Mesenchymal stem cell (in vitro differentiated cells and primary cell): ENCODE measurements at regions not wholly inside any gene's neighbourhood (a gene's known extent, or its start where the extent isn't known, plus 50 kb on each side); places are given as distances from the start of the nearest gene placed in this dataset.

Experiments used
- DNase-seq: peaks from one replicate; pipeline ENCODE4 v3.0.0-alpha.2; 2013
- H2AFZ ChIP-seq: one replicate; pipeline ENCODE4 v1.6.1; 2013; ENCODE audit warnings: low read depth, mild to moderate bottlenecking, control low read depth, inconsistent platforms, low read length, moderate library complexity
- H2AK5ac ChIP-seq: 2 replicates; pipeline ENCODE4 v1.6.1; 2013; ENCODE audit warnings: low read length, moderate library complexity, mild to moderate bottlenecking, inconsistent platforms; ENCODE audit not compliant: severe bottlenecking
- H2BK120ac ChIP-seq: one replicate; pipeline ENCODE4 v1.6.1; 2013; ENCODE audit warnings: low read depth, mild to moderate bottlenecking, inconsistent platforms, low read length, moderate library complexity
- H2BK12ac ChIP-seq, 2 experiments: one replicate each; pipeline ENCODE4 v1.6.1; 2013; ENCODE audit warnings: inconsistent platforms in 2 of 2, low read length in 2 of 2, mild to moderate bottlenecking in 2 of 2, moderate library complexity in 2 of 2, control low read depth in 1 of 2
- H2BK15ac ChIP-seq: one replicate; pipeline ENCODE4 v1.6.1; 2013; ENCODE audit warnings: mild to moderate bottlenecking, low read depth, inconsistent platforms; ENCODE audit not compliant: poor library complexity, severe bottlenecking
- H2BK5ac ChIP-seq: 2 replicates; pipeline ENCODE4 v1.6.1; 2013; ENCODE audit warnings: low read depth, mild to moderate bottlenecking, low read length, control low read depth, inconsistent platforms; ENCODE audit not compliant: poor library complexity, severe bottlenecking
- H3K14ac ChIP-seq, 2 experiments: one replicate each; pipeline ENCODE4 v1.6.1; 2013; ENCODE audit warnings: inconsistent platforms in 2 of 2, low read length in 2 of 2, control low read depth in 1 of 2, mild to moderate bottlenecking in 1 of 2, moderate library complexity in 1 of 2
- H3K18ac ChIP-seq, 2 experiments: one replicate each; pipeline ENCODE4 v1.6.1; 2013; ENCODE audit warnings: inconsistent platforms in 2 of 2, low read length in 2 of 2, control low read depth in 1 of 2, low read depth in 1 of 2, mild to moderate bottlenecking in 1 of 2
- H3K23ac ChIP-seq, 2 experiments: one replicate each; pipeline ENCODE4 v1.6.1; 2013; ENCODE audit warnings: inconsistent platforms in 2 of 2, low read length in 2 of 2, mild to moderate bottlenecking in 2 of 2, moderate library complexity in 2 of 2, control low read depth in 1 of 2
- H3K27ac ChIP-seq: 2 replicates; pipeline ENCODE4 v1.5.1; 2013; ENCODE audit warnings: mild to moderate bottlenecking, moderate library complexity, low read length, control low read depth, inconsistent platforms; ENCODE audit not compliant: poor library complexity, severe bottlenecking
- H3K27me3 ChIP-seq, 2 experiments: 2 replicates each; pipeline versions ENCODE4 v1.6.1 to v1.7.0; 2013; ENCODE audit warnings: low read length in 2 of 2, mild to moderate bottlenecking in 2 of 2, moderate library complexity in 2 of 2, control low read depth in 1 of 2, inconsistent platforms in 1 of 2; ENCODE audit not compliant: control insufficient read depth in 1 of 2, insufficient read depth in 1 of 2
- H3K36me3 ChIP-seq, 2 experiments: 2 replicates each; pipeline versions ENCODE4 v1.6.1 to v1.7.0; 2013; ENCODE audit warnings: low read length in 2 of 2, control low read depth in 1 of 2, inconsistent platforms in 1 of 2, low read depth in 1 of 2, mild to moderate bottlenecking in 1 of 2; ENCODE audit not compliant: insufficient read depth in 2 of 2, control insufficient read depth in 1 of 2
- H3K4ac ChIP-seq, 2 experiments: one replicate each; pipeline ENCODE4 v1.6.1; 2013; ENCODE audit warnings: inconsistent platforms in 2 of 2, low read length in 2 of 2, mild to moderate bottlenecking in 2 of 2, moderate library complexity in 2 of 2, control low read depth in 1 of 2, low read depth in 1 of 2
- H3K4me1 ChIP-seq: 2 replicates; pipeline ENCODE4 v1.6.1; 2013; ENCODE audit warnings: low read depth, low read length, control low read depth; ENCODE audit not compliant: control insufficient read depth, insufficient read depth
- H3K4me2 ChIP-seq: 2 replicates; pipeline ENCODE4 v1.6.1; 2013; ENCODE audit warnings: low read length, mild to moderate bottlenecking, inconsistent platforms; ENCODE audit not compliant: poor library complexity, severe bottlenecking
- H3K4me3 ChIP-seq, 2 experiments: 2 replicates each; pipeline versions ENCODE4 v1.5.1 to v1.7.0; 2013; ENCODE audit warnings: low read length in 2 of 2, mild to moderate bottlenecking in 2 of 2, control low read depth in 1 of 2, low read depth in 1 of 2; ENCODE audit not compliant: insufficient read depth in 1 of 2
- H3K79me1 ChIP-seq: replicated peaks from 2 replicates; pipeline ENCODE4 v1.6.1; 2013; ENCODE audit warnings: mild to moderate bottlenecking, control low read depth, low read length, inconsistent platforms; ENCODE audit not compliant: poor library complexity, severe bottlenecking
- H3K9ac ChIP-seq: 2 replicates; pipeline ENCODE4 v1.7.0; 2013; ENCODE audit warnings: mild to moderate bottlenecking, low read length, moderate library complexity
- H3K9me3 ChIP-seq: 2 replicates; pipeline ENCODE4 v1.7.0; 2013; ENCODE audit warnings: mild to moderate bottlenecking, low read length; ENCODE audit not compliant: control insufficient read depth
- H4K8ac ChIP-seq: one replicate; pipeline ENCODE4 v1.6.1; 2013; ENCODE audit warnings: inconsistent platforms, mild to moderate bottlenecking, low read length, moderate library complexity
- H4K91ac ChIP-seq: one replicate; pipeline ENCODE4 v1.6.1; 2013; ENCODE audit warnings: mild to moderate bottlenecking, low read length, inconsistent platforms
- WGBS: methylation state at CpG from one replicate; pipeline ENCODE4 v1.1.7; 2013; ENCODE audit warnings: mixed read lengths; 5-methylcytosine and 5-hydroxymethylcytosine counted together

DNA sequence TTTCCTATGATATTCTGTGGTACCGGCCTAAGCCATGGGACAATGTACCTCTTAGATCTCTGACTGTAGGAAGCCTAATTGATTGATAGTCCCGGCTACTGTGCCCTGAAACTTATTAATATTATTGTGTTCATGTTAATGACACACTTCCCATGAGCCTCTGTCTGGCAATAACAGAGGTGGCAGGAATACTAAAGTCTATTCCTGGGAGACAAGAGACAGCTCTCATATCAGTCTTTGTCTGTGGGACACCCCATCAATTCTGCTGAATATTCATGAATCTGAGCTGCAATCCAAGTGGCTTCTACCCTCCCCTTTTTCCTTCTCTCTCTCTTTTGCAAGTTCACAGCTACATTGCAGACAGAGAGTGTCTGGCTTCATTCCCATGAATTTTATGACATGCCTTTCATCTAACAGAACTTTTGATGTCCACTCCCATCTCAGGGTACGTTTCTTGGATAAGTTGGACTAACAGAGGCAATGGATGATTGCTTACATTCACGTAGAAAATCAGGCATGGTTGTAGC is 907.5 kb downstream of the ZPLD1 start:
- Histone ChIP-seq H3K36me3 (no peaks in the 10 kb centered on the region), H3K23ac (no peak overlapping the region), H2AK5ac (no peak overlapping the region), H3K4me3 (no peak overlapping the region), H3K9me3 (no peaks in the 10 kb centered on the region), H3K27ac (no peak overlapping the region), H3K79me1 (no peaks in the 10 kb centered on the region), H3K4me2 (no peak overlapping the region), H3K14ac (no peak overlapping the region), H4K8ac (no peak overlapping the region), H2BK5ac (no peak overlapping the region), H4K91ac (no peak overlapping the region), H3K9ac (no peak overlapping the region), H3K4me1 (no peaks in the 10 kb centered on the region), H3K4ac (no peak overlapping the region), H2BK120ac (no peak overlapping the region), H2AFZ (no peak overlapping the region), H3K18ac (no peak overlapping the region), H2BK15ac (no peak overlapping the region), H3K27me3 (no peaks in the 10 kb centered on the region), H2BK12ac (no peak overlapping the region)
- WGBS = 87% methylated on average over 3 of the region's 4 CpGs
- no peak for DNase-seq

DNA sequence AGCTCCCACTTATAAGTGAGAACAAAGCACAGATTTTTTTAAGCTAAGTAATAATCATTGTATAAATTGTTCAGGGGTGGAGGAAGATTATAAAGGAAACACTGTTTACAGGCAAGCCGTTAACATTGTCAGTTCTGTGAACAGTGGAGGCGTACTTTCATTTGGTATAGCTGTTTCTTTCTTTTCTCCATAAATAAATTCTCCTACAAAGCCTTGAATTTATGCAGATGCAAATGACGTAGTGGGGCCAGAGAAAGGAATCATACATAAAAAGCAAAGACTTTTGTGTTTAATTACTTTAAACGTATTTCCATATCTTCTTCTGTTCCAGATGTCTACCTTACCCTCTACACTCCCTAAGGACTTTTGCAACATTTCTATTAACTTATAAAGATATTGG is 914.9 kb downstream of the ZPLD1 start:
- WGBS = 60% methylated on average over 1 of the region's 4 CpGs

DNA sequence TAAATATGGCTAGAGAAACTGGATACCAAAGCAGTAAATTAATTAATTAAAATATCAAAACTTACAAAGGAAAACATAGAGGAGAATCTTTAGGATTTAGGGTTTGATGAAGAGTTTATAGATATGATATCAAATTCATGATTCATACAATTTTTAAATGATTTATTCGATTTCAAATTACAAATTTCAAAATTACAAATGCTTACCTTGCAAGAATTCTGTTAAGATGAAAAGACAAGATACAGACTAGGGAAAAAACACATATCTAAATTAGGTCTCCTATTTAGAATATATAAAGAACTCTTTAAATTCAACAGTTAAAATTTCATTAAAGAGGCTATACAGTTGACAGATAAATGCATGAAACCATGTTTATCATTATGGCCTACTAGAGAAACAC is 930.7 kb downstream of the ZPLD1 start:
- no peak overlapping the region for H3K23ac ChIP-seq
- no peak overlapping the region for H3K14ac ChIP-seq
- no peaks in the 10 kb centered on the region for H3K79me1 ChIP-seq
- H4K91ac ChIP-seq = no peak overlapping the region
- H3K4me1 ChIP-seq = no peaks in the 10 kb centered on the region
- no peak overlapping the region for H3K4me2 ChIP-seq
- H2AK5ac ChIP-seq = no peak overlapping the region
- no peak overlapping the region for H3K18ac ChIP-seq
- no peaks in the 10 kb centered on the region for H3K36me3 ChIP-seq
- H2BK5ac ChIP-seq = no peak overlapping the region
- no peaks in the 10 kb centered on the region for H3K9me3 ChIP-seq
- H2BK120ac ChIP-seq = no peak overlapping the region
- no peak overlapping the region for H2BK15ac ChIP-seq
- DNase-seq = no peak
- H3K27me3 ChIP-seq = no peaks in the 10 kb centered on the region
- WGBS = no CpG with 5 or more reads among the region's 1 CpG
- H4K8ac ChIP-seq = no peak overlapping the region
- no peak overlapping the region for H3K9ac ChIP-seq
- no peak overlapping the region for H3K27ac ChIP-seq
- no peak overlapping the region for H3K4ac ChIP-seq
- H2AFZ ChIP-seq = no peak overlapping the region
- no peak overlapping the region for H2BK12ac ChIP-seq
- no peak overlapping the region for H3K4me3 ChIP-seq

More for the DNA sequence above, 914.9 kb downstream of the ZPLD1 start:
- Histone ChIP-seq H3K79me1 (no peaks in the 10 kb centered on the region), H2BK120ac (no peak overlapping the region), H3K27me3 (no peaks in the 10 kb centered on the region), H4K91ac (no peak overlapping the region), H4K8ac (no peak overlapping the region), H2BK5ac (no peak overlapping the region), H3K27ac (no peak overlapping the region), H2BK15ac (no peak overlapping the region), H3K18ac (no peak overlapping the region), H3K9me3 (no peaks in the 10 kb centered on the region), H3K36me3 (no peaks in the 10 kb centered on the region), H3K14ac (no peak overlapping the region), H3K4ac (no peak overlapping the region), H3K4me1 (no peaks in the 10 kb centered on the region), H3K4me2 (no peak overlapping the region), H2AFZ (no peak overlapping the region), H3K23ac (no peak overlapping the region), H2AK5ac (no peak overlapping the region), H3K4me3 (no peak overlapping the region), H3K9ac (no peak overlapping the region), H2BK12ac (no peak overlapping the region)
- DNase-seq = no peak

DNA sequence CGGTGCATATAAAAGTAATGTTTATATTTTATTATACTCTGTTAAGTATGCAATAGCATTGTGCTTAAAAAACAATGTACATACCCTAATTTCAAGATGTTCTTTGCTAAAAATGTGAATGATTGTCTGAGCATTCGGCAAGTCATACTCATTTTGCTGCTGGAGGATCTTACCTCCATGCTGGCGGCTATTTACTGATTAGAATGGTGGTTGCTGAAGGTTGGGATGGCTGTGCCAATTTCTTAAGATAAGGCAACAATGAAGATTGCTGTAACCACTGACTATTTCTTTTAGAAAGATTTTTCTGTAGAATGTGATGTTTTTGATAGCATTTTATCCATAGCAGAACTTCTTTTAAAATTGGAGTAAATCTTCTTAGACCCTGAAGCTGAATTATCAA is 932.7 kb downstream of the ZPLD1 start:
- Histone ChIP-seq H3K79me1 (no peaks in the 10 kb centered on the region), H2BK12ac (no peak overlapping the region), H2AFZ (no peak overlapping the region), H2BK120ac (no peak overlapping the region), H3K4me1 (no peaks in the 10 kb centered on the region), H4K91ac (no peak overlapping the region), H3K4me3 (no peak overlapping the region), H2BK15ac (no peak overlapping the region), H3K27ac (no peak overlapping the region), H3K23ac (no peak overlapping the region), H2BK5ac (no peak overlapping the region), H3K4me2 (no peak overlapping the region), H2AK5ac (no peak overlapping the region), H3K36me3 (no peaks in the 10 kb centered on the region), H3K9ac (no peak overlapping the region), H3K14ac (no peak overlapping the region), H3K9me3 (no peaks in the 10 kb centered on the region), H3K4ac (no peak overlapping the region), H3K18ac (no peak overlapping the region), H3K27me3 (no peaks in the 10 kb centered on the region), H4K8ac (no peak overlapping the region)
- DNase-seq = no peak
- 97% methylated on average over 2 of the region's 3 CpGs for WGBS
